ENCODE measurements at regions not wholly inside any gene's neighbourhood (a gene's known extent, or its start where the extent isn't known, plus 50 kb on each side); places are given as distances from the start of the nearest gene placed in this dataset.
A peak's percentile ranks its signal among the peaks of the same experiment; 100 is the strongest.

DNA sequence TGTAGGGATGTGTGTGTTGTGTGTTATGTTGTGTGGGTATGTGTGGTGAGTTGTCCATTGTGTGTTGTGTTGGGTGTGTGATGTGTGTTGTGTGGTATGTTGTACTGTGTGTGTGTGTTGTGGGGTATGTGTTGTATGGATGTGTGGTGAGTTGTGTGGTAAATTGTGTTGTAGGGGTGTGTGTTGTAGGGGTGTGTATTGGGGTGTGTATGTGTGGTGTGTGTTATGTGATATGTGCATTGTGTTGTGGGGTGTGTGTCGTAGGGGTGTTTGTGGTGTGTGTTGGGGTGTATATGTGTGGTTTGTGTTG lies 97.8 kb upstream of the PODXL start:
- H3K4me1 ChIP-seq, result peaks cover 0 to 10% (median 0%) of the 10 kb centered on the region in 4 donors
- WGBS, 2 donors, result 83 to 97% methylated on average over 1 of the region's 1 CpG
- H3K27ac ChIP-seq, result no peak overlapping the region
- no peak for DNase-seq (ENCODE audit: low spot score in 2 of 2)
- TF ChIP-seq, protein P1, sequence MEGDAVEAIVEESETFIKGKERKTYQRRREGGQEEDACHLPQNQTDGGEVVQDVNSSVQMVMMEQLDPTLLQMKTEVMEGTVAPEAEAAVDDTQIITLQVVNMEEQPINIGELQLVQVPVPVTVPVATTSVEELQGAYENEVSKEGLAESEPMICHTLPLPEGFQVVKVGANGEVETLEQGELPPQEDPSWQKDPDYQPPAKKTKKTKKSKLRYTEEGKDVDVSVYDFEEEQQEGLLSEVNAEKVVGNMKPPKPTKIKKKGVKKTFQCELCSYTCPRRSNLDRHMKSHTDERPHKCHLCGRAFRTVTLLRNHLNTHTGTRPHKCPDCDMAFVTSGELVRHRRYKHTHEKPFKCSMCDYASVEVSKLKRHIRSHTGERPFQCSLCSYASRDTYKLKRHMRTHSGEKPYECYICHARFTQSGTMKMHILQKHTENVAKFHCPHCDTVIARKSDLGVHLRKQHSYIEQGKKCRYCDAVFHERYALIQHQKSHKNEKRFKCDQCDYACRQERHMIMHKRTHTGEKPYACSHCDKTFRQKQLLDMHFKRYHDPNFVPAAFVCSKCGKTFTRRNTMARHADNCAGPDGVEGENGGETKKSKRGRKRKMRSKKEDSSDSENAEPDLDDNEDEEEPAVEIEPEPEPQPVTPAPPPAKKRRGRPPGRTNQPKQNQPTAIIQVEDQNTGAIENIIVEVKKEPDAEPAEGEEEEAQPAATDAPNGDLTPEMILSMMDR (IDR thresholded peaks at IDR 0.05), result no peak
- TF ChIP-seq POLR2A (IDR thresholded peaks at IDR 0.05) (no peak), EP300 (IDR thresholded peaks at IDR 0.05) (no peak)
- no peak overlapping the region for H3K4me3 ChIP-seq
- H3K27me3 ChIP-seq, result peaks cover 0 to 3% of the 10 kb centered on the region in 2 donors
- no peaks in the 10 kb centered on the region for H3K36me3 ChIP-seq
- no peaks in the 10 kb centered on the region for H3K9me3 ChIP-seq

DNA sequence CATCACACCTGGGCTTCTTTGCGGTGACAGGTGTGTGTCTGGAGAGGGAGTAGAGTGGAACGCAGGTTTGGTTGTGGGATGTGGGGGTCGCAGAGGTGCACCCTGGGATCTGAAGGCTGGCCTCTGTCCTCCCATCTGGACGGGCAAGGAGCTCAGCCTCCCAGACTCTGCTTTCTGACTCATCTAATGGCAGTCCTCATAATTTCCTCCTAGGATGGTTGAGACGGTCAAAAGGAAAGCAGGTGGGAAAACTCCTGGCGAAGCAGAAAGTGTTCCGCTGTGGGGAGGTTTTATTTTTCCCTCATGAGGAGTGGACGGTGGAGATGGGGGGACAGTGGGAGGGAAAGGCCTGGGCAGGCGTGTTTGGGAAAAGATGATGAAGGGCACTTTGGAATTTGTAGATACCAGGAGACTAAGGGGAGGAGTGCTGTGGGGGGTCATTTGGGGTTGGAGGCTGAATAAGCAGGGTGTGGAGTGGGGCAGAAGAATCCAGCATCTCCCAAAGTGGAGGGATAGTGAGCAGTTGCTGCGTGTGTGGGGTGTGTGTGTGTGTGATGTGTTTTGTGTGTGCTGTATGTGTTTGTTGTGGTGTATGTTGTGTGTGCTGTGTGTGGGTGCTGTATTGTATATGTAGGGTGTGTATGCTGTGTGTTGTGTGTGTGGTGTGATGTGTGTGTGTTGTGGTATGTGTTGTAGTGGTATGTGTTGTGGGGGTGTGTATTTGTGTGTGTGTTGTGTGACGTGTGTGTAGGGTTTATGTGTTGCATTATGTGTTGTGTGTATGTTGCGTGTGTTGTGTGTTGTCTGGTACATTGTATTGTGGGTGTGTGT lies 97.2 kb upstream of the PODXL start:
- Histone ChIP-seq H3K9me3 (no peaks in the 10 kb centered on the region), H3K27ac (no peak overlapping the region), H3K4me1 (peaks cover 0 to 15% (median 0%) of the 10 kb centered on the region in 4 donors), H3K27me3 (peaks cover 0 to 3% of the 10 kb centered on the region in 2 donors), H3K36me3 (no peaks in the 10 kb centered on the region), H3K4me3 (no peak overlapping the region)
- TF ChIP-seq EP300 (IDR thresholded peaks at IDR 0.05), result no peak
- no peak for TF ChIP-seq POLR2A (IDR thresholded peaks at IDR 0.05)
- TF ChIP-seq, protein P1 (IDR thresholded peaks at IDR 0.05), result no peak
- DNase-seq (ENCODE audit: low spot score in 2 of 2), result no peak
- whole genome bisulfite sequencing, 2 donors, result 61 to 62% methylated on average over 12 of the region's 12 CpGs

DNA sequence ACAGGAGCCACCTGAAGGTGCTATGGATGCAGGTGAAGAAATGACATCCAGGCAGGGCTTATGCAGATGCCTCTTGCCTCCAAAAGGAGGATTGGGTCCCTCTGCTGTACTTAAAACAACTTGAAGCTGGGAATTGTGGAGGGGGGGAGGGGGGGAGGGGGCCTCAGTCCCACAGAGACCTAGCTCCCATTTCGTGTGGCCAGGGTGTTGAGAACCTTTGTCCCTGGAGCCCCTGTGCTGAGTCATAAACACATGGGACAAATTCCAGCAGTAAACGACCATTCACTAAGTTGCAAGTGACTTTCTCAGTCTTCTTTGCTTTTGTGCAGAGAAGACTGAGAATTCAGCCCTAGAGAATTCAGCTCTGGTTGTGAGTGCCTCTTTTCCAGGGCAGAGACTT lies 96.5 kb upstream of the PODXL start:
- WGBS, 2 donors, result 9 to 26% methylated on average over 2 of the region's 2 CpGs
- H3K36me3 ChIP-seq, result no peaks in the 10 kb centered on the region
- no peak overlapping the region for H3K4me3 ChIP-seq
- DNase-seq (ENCODE audit: low spot score in 2 of 2), result no peak
- no peak overlapping the region for H3K27ac ChIP-seq
- peaks cover 0 to 3% of the 10 kb centered on the region in 2 donors for H3K27me3 ChIP-seq
- peaks cover 0 to 22% (median 0%) of the 10 kb centered on the region in 4 donors for H3K4me1 ChIP-seq
- no peaks in the 10 kb centered on the region for H3K9me3 ChIP-seq
- TF ChIP-seq, protein P1 (IDR thresholded peaks at IDR 0.05), result no peak
- TF ChIP-seq POLR2A (IDR thresholded peaks at IDR 0.05), result no peak

DNA sequence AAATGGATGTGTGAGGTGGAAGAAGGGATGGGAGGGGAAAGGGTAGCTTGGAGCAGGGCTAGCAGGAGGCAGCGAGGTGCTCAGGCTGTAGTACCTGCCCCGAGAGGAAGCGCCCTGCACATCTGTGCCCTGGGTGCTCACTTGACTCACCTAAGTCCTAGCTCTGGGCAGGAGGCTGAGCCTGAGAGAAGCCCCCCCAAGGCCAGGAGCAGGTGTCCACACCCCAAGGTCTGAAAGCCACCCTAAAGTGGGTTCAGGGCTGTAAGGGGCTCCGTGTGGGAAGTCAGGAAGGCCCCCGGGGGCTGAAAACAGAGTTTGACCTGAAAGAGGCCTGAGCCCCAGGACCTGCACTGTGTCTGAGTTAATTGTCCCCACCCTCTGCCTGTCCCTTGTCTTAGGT lies 95.8 kb upstream of the PODXL start:
- Histone ChIP-seq H3K27ac (no peak overlapping the region), H3K4me3 (no peak overlapping the region), H3K9me3 (no peaks in the 10 kb centered on the region), H3K4me1 (peaks cover 0 to 22% (median 0%) of the 10 kb centered on the region in 4 donors), H3K36me3 (no peaks in the 10 kb centered on the region), H3K27me3 (peaks cover 0 to 3% of the 10 kb centered on the region in 2 donors)
- DNase-seq (ENCODE audit: low spot score in 2 of 2), result no peak
- 91% methylated on average over 5 of the region's 5 CpGs for WGBS, 2 donors
- TF ChIP-seq POLR2A (IDR thresholded peaks at IDR 0.05), result no peak

DNA sequence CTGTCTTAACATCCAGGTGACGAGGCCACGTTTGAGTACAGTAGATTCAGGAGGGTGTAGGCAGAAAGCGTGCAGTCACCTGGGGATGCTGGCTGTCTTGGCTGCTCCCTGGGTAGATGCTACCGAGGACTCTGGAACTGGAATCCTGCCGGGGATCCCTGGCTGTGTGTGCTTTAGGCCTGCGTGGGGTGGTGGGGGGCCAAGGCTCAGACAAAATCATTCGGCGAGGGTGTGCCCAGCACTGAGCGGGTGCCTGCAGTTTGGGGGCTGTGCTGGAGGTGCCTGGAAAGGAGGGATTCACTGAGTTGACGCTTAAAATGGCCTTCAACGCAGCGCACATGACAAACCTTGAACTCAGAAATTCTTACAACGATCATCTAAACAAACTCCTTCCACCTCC lies 93.5 kb upstream of the PODXL start:
- no peak overlapping the region for H3K4me3 ChIP-seq
- TF ChIP-seq POLR2A (IDR thresholded peaks at IDR 0.05) (no peak), EP300 (IDR thresholded peaks at IDR 0.05) (no peak)
- TF ChIP-seq, protein P1 (IDR thresholded peaks at IDR 0.05), result no peak
- 87 to 88% methylated on average over 13 of the region's 13 CpGs for WGBS, 2 donors
- H3K9me3 ChIP-seq, result no peaks in the 10 kb centered on the region
- H3K27me3 ChIP-seq, result no peaks in the 10 kb centered on the region
- no peak for DNase-seq (ENCODE audit: low spot score in 2 of 2)
- H3K27ac ChIP-seq, result peak overlapping the region in 1 of 4 donors; percentile 76
- no peaks in the 10 kb centered on the region for H3K36me3 ChIP-seq
- peaks cover 0 to 22% (median 0%) of the 10 kb centered on the region in 4 donors for H3K4me1 ChIP-seq
